HepG2 (cell line): ENCODE measurements at regions not wholly inside any gene's neighbourhood (a gene's known extent, or its start where the extent isn't known, plus 50 kb on each side); places are given as distances from the start of the nearest gene placed in this dataset.

Experiments used
- ARNT ChIP-seq: fragments of 450-650 bp; IDR thresholded peaks from 2 replicates; pipeline ENCODE4 v1.6.1; 2017
- CCAR2 ChIP-seq: fragments of 200-400 bp; formaldehyde crosslinking; optimal IDR thresholded peaks from 2 replicates; pipeline ENCODE3; 2018; ENCODE audit warnings: low read depth, mild to moderate bottlenecking, low read length, moderate library complexity
- FOXP1 ChIP-seq, 2 experiments: fragments of 450-650 bp in 1 of 2; IDR thresholded peaks; 2 replicates each; pipeline ENCODE4 v1.6.1; 2017 to 2018; ENCODE audit warnings: antibody characterized with exemption in 1 of 2
- HINFP ChIP-seq: sonication (generic); formaldehyde crosslinking; IDR thresholded peaks from 2 replicates; pipeline ENCODE4 v1.4.0; 2020; ENCODE audit warnings: low read depth, mild to moderate bottlenecking, missing genetic modification reagents
- HNF1A ChIP-seq, 2 experiments: sonication (generic) in 1 of 2; formaldehyde crosslinking in 1 of 2; IDR thresholded peaks; 2 replicates each; pipeline versions ENCODE4 v1.4.0 to v1.6.1; 2016 to 2020; ENCODE audit warnings: borderline replicate concordance in 1 of 2, low read depth in 1 of 2, mild to moderate bottlenecking in 1 of 2, missing genetic modification reagents in 1 of 2
- JUN ChIP-seq: sonication (generic); formaldehyde crosslinking; IDR thresholded peaks from 2 replicates; pipeline ENCODE4 v1.4.0; 2020; ENCODE audit warnings: mild to moderate bottlenecking, missing genetic modification reagents
- PHB2 ChIP-seq: fragments of 450-650 bp; IDR thresholded peaks from 2 replicates; pipeline ENCODE4 v1.6.1; 2018; ENCODE audit not compliant: partially characterized antibody
- RNF219 ChIP-seq: sonication (generic); formaldehyde crosslinking; IDR thresholded peaks from 2 replicates; pipeline ENCODE4 v1.5.0; 2020; ENCODE audit warnings: mild to moderate bottlenecking, missing genetic modification reagents
- SP1 ChIP-seq, 2 experiments: fragments of 450-650 bp in 1 of 2; sonication (generic) in 1 of 2; formaldehyde crosslinking in 1 of 2; IDR thresholded peaks; 2 replicates each; pipeline versions ENCODE4 v1.4.0 to v1.6.1; 2016 to 2020; ENCODE audit warnings: missing genetic modification reagents in 1 of 2
- U2AF1 ChIP-seq: fragments of 200-400 bp; formaldehyde crosslinking; optimal IDR thresholded peaks from 2 replicates; pipeline ENCODE3; 2017; ENCODE audit warnings: mild to moderate bottlenecking, low read depth, low read length
- ZBED4 ChIP-seq: sonication (generic); formaldehyde crosslinking; IDR thresholded peaks from 2 replicates; pipeline ENCODE4 v1.4.0; 2020; ENCODE audit warnings: missing genetic modification reagents, borderline replicate concordance
- ZBTB1 ChIP-seq: sonication (generic); formaldehyde crosslinking; IDR thresholded peaks from 2 replicates; pipeline ENCODE4 v1.4.0; 2020; ENCODE audit warnings: missing genetic modification reagents, borderline replicate concordance
- ZNF235 ChIP-seq: sonication (generic); formaldehyde crosslinking; IDR thresholded peaks from 2 replicates; pipeline ENCODE4 v1.8.1; 2023; ENCODE audit warnings: mild to moderate bottlenecking, missing genetic modification reagents, borderline replicate concordance
- ZNF777 ChIP-seq: sonication (generic); formaldehyde crosslinking; IDR thresholded peaks from 2 replicates; pipeline ENCODE4 v1.4.0; 2020; ENCODE audit warnings: missing genetic modification reagents
- ZNF800 ChIP-seq: sonication (generic); formaldehyde crosslinking; IDR thresholded peaks from 2 replicates; pipeline ENCODE4 v1.4.0; 2020; ENCODE audit warnings: missing genetic modification reagents

- no peak for TF ChIP-seq ZNF800 (CRISPR knock-in tag)
- TF ChIP-seq ZNF777 (CRISPR knock-in tag) = no peak
- no peak for TF ChIP-seq FOXP1 (IDR thresholded peaks at IDR 0.05)
- TF ChIP-seq FOXP1 (CRISPR knock-in tag; IDR thresholded peaks at IDR 0.05) = no peak
- TF ChIP-seq ZBTB1 (CRISPR knock-in tag) = no peak
- no peak for TF ChIP-seq ARNT
- no peak for TF ChIP-seq HINFP (CRISPR knock-in tag)
- TF ChIP-seq U2AF1 = no peak
- TF ChIP-seq ZBED4 = no peak
- no peak for TF ChIP-seq HNF1A (IDR thresholded peaks at IDR 0.05; ENCODE audit: low read depth)
- TF ChIP-seq HNF1A (CRISPR knock-in tag; IDR thresholded peaks at IDR 0.05; ENCODE audit: borderline replicate concordance) = no peak
- TF ChIP-seq SP1 (IDR thresholded peaks at IDR 0.05) = no peak
- no peak for TF ChIP-seq SP1 (CRISPR knock-in tag; IDR thresholded peaks at IDR 0.05)
- no peak for TF ChIP-seq RNF219 (CRISPR knock-in tag)
- no peak for TF ChIP-seq CCAR2
- no peak for TF ChIP-seq ZNF235
- TF ChIP-seq PHB2 = no peak
- TF ChIP-seq JUN (CRISPR knock-in tag) = no peak
These were observed 405.9 kb downstream of the ZNF536 start (continued) for GRCh38 chr19:30778061-30778460.
